ENCODE measurements at regions not wholly inside any gene's neighbourhood (a gene's known extent, or its start where the extent isn't known, plus 50 kb on each side); places are given as distances from the start of the nearest gene placed in this dataset.

DNA sequence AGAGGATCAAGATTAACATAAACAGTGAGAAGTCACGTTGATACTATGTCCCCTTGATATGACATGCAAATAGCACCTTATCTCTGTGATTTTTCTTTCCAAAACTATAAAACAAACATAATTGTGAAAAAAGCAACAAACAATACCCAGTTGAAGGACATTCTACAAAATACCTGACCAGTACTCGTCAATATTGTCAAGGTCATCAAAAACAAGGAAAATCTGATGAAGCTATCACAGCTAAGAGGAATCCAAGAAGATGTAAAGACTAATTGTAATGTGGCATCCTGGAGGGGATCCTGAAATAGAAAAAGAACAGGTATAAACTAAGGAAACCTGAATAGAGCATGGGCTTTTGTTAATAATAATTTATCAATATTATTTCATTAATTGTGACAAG, 321.5 kb upstream of the MAP2 start:
- Histone ChIP-seq H3K27ac (ENCODE audit: low read depth in 1 of 2, low read length in 2 of 2) (no peak overlapping the region), H3K27me3 (ENCODE audit: control insufficient read depth in 4 of 4, insufficient read depth in 4 of 4, low read length in 3 of 4) (peaks cover 0 to 2% (median 0%) of the 10 kb centered on the region in 4 donors), H3K9me3 (ENCODE audit: control insufficient read depth in 4 of 4, low read length in 3 of 4) (peaks cover 0 to 6% (median 0%) of the 10 kb centered on the region in 4 donors), H3K4me1 (ENCODE audit: control insufficient read depth in 4 of 4, insufficient read depth in 4 of 4, low read length in 3 of 4) (no peaks in the 10 kb centered on the region), H3K9ac (ENCODE audit: low read depth in 1 of 2, low read length in 2 of 2) (no peak overlapping the region), H3K4me3 (ENCODE audit: low read depth in 1 of 3, low read length in 3 of 3) (no peak overlapping the region), H3K36me3 (ENCODE audit: control insufficient read depth in 4 of 4, insufficient read depth in 3 of 4, low read depth in 1 of 4, low read length in 3 of 4) (no peaks in the 10 kb centered on the region)
- TF ChIP-seq, protein P1, sequence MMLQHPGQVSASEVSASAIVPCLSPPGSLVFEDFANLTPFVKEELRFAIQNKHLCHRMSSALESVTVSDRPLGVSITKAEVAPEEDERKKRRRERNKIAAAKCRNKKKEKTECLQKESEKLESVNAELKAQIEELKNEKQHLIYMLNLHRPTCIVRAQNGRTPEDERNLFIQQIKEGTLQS (IDR thresholded peaks at IDR 0.05), result no peak
- TF ChIP-seq FOXA1 (IDR thresholded peaks at IDR 0.05) (no peak), HNF4G (IDR thresholded peaks at IDR 0.05) (no peak), GABPA (IDR thresholded peaks at IDR 0.05 in 1 of 2, conservative IDR thresholded peaks at IDR 0.05 in 1 of 2) (no peak), NR2F2 (IDR thresholded peaks at IDR 0.05) (no peak)
- no peak for DNase-seq (ENCODE audit: low spot score)
- 49% methylated on average over 2 of the region's 2 CpGs for WGBS

DNA sequence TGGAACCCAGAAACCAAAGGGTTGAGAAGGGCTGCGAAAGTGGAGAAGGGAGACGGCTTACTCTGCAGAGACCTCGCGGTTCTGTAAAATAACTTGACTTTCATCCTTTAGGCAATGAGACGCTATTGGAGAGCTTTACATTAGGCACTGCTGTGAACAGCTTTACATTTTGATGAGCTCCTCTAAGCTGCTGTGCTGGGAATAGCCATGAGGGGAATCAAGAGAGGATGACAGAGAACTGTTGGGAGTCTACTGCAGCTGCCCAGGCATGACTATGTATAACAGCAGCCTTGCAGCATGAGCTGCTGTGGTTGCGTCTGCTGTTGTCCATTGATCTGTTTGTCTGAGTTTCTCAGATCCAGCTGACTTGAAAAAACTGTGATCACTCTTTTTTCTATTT, 310.8 kb upstream of the MAP2 start:
- Histone ChIP-seq H3K36me3 (ENCODE audit: control insufficient read depth in 4 of 4, insufficient read depth in 3 of 4, low read depth in 1 of 4, low read length in 3 of 4) (no peaks in the 10 kb centered on the region), H3K4me1 (ENCODE audit: control insufficient read depth in 4 of 4, insufficient read depth in 4 of 4, low read length in 3 of 4) (no peaks in the 10 kb centered on the region), H3K27ac (ENCODE audit: low read depth in 1 of 2, low read length in 2 of 2) (no peak overlapping the region), H3K9ac (ENCODE audit: low read depth in 1 of 2, low read length in 2 of 2) (no peak overlapping the region), H3K9me3 (ENCODE audit: control insufficient read depth in 4 of 4, low read length in 3 of 4) (no peaks in the 10 kb centered on the region), H3K27me3 (ENCODE audit: control insufficient read depth in 4 of 4, insufficient read depth in 4 of 4, low read length in 3 of 4) (no peaks in the 10 kb centered on the region), H3K4me3 (ENCODE audit: low read depth in 1 of 3, low read length in 3 of 3) (no peak overlapping the region)
- no peak for DNase-seq (ENCODE audit: low spot score)
- WGBS, result 78% methylated on average over 6 of the region's 6 CpGs
- TF ChIP-seq FOXA2 (IDR thresholded peaks at IDR 0.05) (no peak), SP1 (IDR thresholded peaks at IDR 0.05) (no peak), JUND (IDR thresholded peaks at IDR 0.05) (no peak), NR2F2 (IDR thresholded peaks at IDR 0.05) (no peak), HNF4A (conservative IDR thresholded peaks at IDR 0.05) (no peak), TAF1 (conservative IDR thresholded peaks at IDR 0.05) (no peak), RXRA (IDR thresholded peaks at IDR 0.05) (no peak), GABPA (IDR thresholded peaks at IDR 0.05 in 1 of 2, conservative IDR thresholded peaks at IDR 0.05 in 1 of 2) (no peak)

DNA sequence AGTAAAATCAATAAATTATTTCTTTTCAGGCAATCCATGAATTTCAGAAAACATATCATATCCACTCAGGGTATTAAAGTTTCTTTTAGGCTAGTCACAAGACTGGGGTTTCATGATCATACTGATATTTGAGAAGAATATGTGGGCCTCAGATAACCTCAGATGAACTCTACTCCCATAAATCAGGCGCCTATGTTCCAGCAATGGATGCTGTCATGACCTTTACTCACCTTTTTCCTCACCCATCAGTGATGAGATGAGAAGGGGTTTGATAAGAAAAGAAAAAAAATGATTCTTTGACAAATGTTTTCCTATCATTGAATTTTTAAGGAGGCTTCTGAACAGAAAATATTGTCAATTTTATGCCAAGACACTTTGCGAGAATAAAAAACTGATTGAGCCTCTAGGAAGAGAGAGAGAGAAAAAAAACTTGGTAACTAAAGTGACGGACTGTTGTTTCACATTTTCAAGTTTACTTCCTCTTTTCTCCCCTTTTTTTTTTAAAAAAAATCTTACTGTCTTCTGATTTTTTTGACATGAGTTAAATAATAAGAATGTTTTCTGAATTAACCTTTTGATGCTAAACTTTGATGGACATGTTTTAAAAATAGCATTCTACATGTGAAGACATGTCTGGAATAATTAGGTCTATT, 309.1 kb upstream of the MAP2 start:
- TF ChIP-seq FOXA1 (IDR thresholded peaks at IDR 0.05) (no peak), HNF4G (IDR thresholded peaks at IDR 0.05) (no peak), EGR1 (IDR thresholded peaks at IDR 0.05; ENCODE audit: low read depth in 2 of 2) (no peak), GABPA (IDR thresholded peaks at IDR 0.05 in 1 of 2, conservative IDR thresholded peaks at IDR 0.05 in 1 of 2) (no peak), SP1 (IDR thresholded peaks at IDR 0.05) (no peak), NR2F2 (IDR thresholded peaks at IDR 0.05) (no peak)
- TF ChIP-seq, protein P2, sequence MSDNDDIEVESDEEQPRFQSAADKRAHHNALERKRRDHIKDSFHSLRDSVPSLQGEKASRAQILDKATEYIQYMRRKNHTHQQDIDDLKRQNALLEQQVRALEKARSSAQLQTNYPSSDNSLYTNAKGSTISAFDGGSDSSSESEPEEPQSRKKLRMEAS (IDR thresholded peaks at IDR 0.05), result no peak
- TF ChIP-seq, protein P3, sequence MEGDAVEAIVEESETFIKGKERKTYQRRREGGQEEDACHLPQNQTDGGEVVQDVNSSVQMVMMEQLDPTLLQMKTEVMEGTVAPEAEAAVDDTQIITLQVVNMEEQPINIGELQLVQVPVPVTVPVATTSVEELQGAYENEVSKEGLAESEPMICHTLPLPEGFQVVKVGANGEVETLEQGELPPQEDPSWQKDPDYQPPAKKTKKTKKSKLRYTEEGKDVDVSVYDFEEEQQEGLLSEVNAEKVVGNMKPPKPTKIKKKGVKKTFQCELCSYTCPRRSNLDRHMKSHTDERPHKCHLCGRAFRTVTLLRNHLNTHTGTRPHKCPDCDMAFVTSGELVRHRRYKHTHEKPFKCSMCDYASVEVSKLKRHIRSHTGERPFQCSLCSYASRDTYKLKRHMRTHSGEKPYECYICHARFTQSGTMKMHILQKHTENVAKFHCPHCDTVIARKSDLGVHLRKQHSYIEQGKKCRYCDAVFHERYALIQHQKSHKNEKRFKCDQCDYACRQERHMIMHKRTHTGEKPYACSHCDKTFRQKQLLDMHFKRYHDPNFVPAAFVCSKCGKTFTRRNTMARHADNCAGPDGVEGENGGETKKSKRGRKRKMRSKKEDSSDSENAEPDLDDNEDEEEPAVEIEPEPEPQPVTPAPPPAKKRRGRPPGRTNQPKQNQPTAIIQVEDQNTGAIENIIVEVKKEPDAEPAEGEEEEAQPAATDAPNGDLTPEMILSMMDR (IDR thresholded peaks at IDR 0.05; ENCODE audit: low read depth, low read length, missing input control), result no peak
- TF ChIP-seq, protein P4, sequence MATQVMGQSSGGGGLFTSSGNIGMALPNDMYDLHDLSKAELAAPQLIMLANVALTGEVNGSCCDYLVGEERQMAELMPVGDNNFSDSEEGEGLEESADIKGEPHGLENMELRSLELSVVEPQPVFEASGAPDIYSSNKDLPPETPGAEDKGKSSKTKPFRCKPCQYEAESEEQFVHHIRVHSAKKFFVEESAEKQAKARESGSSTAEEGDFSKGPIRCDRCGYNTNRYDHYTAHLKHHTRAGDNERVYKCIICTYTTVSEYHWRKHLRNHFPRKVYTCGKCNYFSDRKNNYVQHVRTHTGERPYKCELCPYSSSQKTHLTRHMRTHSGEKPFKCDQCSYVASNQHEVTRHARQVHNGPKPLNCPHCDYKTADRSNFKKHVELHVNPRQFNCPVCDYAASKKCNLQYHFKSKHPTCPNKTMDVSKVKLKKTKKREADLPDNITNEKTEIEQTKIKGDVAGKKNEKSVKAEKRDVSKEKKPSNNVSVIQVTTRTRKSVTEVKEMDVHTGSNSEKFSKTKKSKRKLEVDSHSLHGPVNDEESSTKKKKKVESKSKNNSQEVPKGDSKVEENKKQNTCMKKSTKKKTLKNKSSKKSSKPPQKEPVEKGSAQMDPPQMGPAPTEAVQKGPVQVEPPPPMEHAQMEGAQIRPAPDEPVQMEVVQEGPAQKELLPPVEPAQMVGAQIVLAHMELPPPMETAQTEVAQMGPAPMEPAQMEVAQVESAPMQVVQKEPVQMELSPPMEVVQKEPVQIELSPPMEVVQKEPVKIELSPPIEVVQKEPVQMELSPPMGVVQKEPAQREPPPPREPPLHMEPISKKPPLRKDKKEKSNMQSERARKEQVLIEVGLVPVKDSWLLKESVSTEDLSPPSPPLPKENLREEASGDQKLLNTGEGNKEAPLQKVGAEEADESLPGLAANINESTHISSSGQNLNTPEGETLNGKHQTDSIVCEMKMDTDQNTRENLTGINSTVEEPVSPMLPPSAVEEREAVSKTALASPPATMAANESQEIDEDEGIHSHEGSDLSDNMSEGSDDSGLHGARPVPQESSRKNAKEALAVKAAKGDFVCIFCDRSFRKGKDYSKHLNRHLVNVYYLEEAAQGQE (IDR thresholded peaks at IDR 0.05), result no peak
- 55% methylated on average over 3 of the region's 3 CpGs for WGBS

More for the DNA sequence above, 309.1 kb upstream of the MAP2 start:
- DNase-seq (ENCODE audit: low spot score), result no peak
- no peaks in the 10 kb centered on the region for H3K27me3 ChIP-seq (ENCODE audit: control insufficient read depth in 4 of 4, insufficient read depth in 4 of 4, low read length in 3 of 4)
- no peak overlapping the region for H3K4me3 ChIP-seq (ENCODE audit: low read depth in 1 of 3, low read length in 3 of 3)
- H3K27ac ChIP-seq (ENCODE audit: low read depth in 1 of 2, low read length in 2 of 2), result no peak overlapping the region
- no peak overlapping the region for H3K9ac ChIP-seq (ENCODE audit: low read depth in 1 of 2, low read length in 2 of 2)
- H3K4me1 ChIP-seq (ENCODE audit: control insufficient read depth in 4 of 4, insufficient read depth in 4 of 4, low read length in 3 of 4), result no peaks in the 10 kb centered on the region
- no peaks in the 10 kb centered on the region for H3K9me3 ChIP-seq (ENCODE audit: control insufficient read depth in 4 of 4, low read length in 3 of 4)
- H3K36me3 ChIP-seq (ENCODE audit: control insufficient read depth in 4 of 4, insufficient read depth in 3 of 4, low read depth in 1 of 4, low read length in 3 of 4), result no peaks in the 10 kb centered on the region
